Peyer's patch (tissue), 4 donors: ENCODE measurements at regions not wholly inside any gene's neighbourhood (a gene's known extent, or its start where the extent isn't known, plus 50 kb on each side); places are given as distances from the start of the nearest gene placed in this dataset.

Source experiments
- DNase-seq, 3 donors: peaks; one replicate each; pipeline ENCODE4 v3.0.0-alpha.2; 2017 to 2019
- H3K27ac ChIP-seq, 4 donors: fragments of 200-600 bp; sonication (generic); one replicate each; pipeline ENCODE4 v1.5.1; 2016 to 2019
- H3K27me3 ChIP-seq, 2 donors: fragments of 200-600 bp; sonication (generic); one replicate each; pipeline ENCODE4 v1.5.1; 2019
- H3K36me3 ChIP-seq, 3 donors: fragments of 200-600 bp; sonication (generic); one replicate each; pipeline ENCODE4 v1.5.1; 2016 to 2019
- H3K4me1 ChIP-seq, 4 donors: fragments of 200-600 bp; sonication (generic); one replicate each; pipeline ENCODE4 v1.5.1; 2016 to 2019
- H3K4me3 ChIP-seq, 4 donors: fragments of 200-600 bp; sonication (generic); 1 replicate in 3 of 4; 2 replicates in 1 of 4; pipeline ENCODE4 v1.5.1; 2016 to 2019; ENCODE audit warnings: mild to moderate bottlenecking in 1 of 4
- H3K9me3 ChIP-seq, 4 donors: fragments of 200-600 bp; sonication (generic); one replicate each; pipeline ENCODE4 v1.5.1; 2016 to 2019; ENCODE audit warnings: mild to moderate bottlenecking in 1 of 4
- CTCF ChIP-seq, 6 experiments: fragments of 450-650 bp in 4 of 6; fragments of 200-600 bp in 2 of 6; sonication (generic) in 1 of 6; IDR thresholded peaks; one replicate each; pipeline ENCODE4 v1.5.1; 2017 to 2019; ENCODE audit warnings: antibody characterized with exemption in 6 of 6, mild to moderate bottlenecking in 3 of 6, moderate library complexity in 1 of 6
- POLR2A ChIP-seq, 2 donors: fragments of 450-650 bp; IDR thresholded peaks; one replicate each; pipeline ENCODE4 v1.5.1; 2017; ENCODE audit warnings: antibody characterized with exemption in 2 of 2, mild to moderate bottlenecking in 2 of 2, moderate library complexity in 2 of 2

DNA sequence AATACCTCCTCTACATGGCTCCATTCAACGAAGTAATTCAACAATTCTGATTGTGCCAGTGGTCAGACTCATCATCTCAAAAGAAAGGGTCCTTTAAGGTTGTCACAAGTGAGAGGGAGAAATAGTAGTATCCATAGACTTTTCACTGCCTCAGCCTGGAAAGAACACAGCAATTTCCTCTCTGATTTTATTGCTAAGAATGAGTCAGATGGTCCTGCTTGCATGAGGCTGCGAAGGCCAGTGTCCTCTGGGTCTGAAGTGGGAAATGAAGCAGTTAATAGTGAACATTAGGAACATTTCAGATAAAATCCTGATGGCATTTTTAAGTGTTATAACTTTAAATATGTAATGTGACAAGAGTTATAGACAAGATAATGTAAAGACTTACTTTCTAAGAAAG, 979.0 kb downstream of the EFNA5 start:
- no peaks in the 10 kb centered on the region for H3K36me3 ChIP-seq
- H3K4me3 ChIP-seq, result no peak overlapping the region
- TF ChIP-seq CTCF (IDR thresholded peaks at IDR 0.05) (no peak), POLR2A (IDR thresholded peaks at IDR 0.05) (no peak)
- no peaks in the 10 kb centered on the region for H3K4me1 ChIP-seq
- no peak overlapping the region for H3K27ac ChIP-seq
- no peak for DNase-seq
- H3K27me3 ChIP-seq, result no peaks in the 10 kb centered on the region
- H3K9me3 ChIP-seq, result no peaks in the 10 kb centered on the region

- Histone ChIP-seq H3K4me3 (no peak overlapping the region), H3K9me3 (no peaks in the 10 kb centered on the region), H3K27me3 (no peaks in the 10 kb centered on the region), H3K27ac (no peak overlapping the region), H3K4me1 (no peaks in the 10 kb centered on the region), H3K36me3 (no peaks in the 10 kb centered on the region)
- no peak for DNase-seq
- TF ChIP-seq POLR2A (IDR thresholded peaks at IDR 0.05) (no peak), CTCF (IDR thresholded peaks at IDR 0.05) (no peak)
Measured at GRCh38 chr5:106690585-106690984, 980.2 kb downstream of the EFNA5 start.

DNA sequence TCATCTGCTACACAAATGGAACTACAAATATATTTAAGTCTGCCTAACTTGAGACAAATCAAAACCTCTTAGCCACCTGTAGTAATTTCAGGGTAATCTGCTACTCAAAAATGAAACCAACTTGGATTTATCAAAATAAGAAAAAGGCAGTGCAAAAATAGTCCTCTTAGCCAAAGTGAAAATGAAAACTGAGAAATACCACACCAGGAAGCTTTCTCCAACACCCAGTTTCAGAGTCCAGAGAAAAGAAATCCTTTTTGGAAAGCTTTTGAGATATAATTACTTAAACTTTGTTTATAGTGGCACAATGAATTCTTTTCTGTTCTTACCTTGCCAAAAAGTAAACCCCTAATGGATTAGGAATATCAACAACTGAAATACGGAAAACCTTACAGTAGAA, 990.4 kb downstream of the EFNA5 start:
- DNase-seq, result no peak
- TF ChIP-seq POLR2A (IDR thresholded peaks at IDR 0.05), result no peak
- TF ChIP-seq CTCF (IDR thresholded peaks at IDR 0.05), result no peak
- Histone ChIP-seq H3K27me3 (no peaks in the 10 kb centered on the region), H3K4me3 (no peak overlapping the region), H3K4me1 (no peaks in the 10 kb centered on the region), H3K9me3 (no peaks in the 10 kb centered on the region), H3K36me3 (no peaks in the 10 kb centered on the region), H3K27ac (no peak overlapping the region)

- TF ChIP-seq CTCF (IDR thresholded peaks at IDR 0.05) (no peak), POLR2A (IDR thresholded peaks at IDR 0.05) (no peak)
Measured at GRCh38 chr5:106677057-106677456, 993.7 kb downstream of the EFNA5 start.

DNA sequence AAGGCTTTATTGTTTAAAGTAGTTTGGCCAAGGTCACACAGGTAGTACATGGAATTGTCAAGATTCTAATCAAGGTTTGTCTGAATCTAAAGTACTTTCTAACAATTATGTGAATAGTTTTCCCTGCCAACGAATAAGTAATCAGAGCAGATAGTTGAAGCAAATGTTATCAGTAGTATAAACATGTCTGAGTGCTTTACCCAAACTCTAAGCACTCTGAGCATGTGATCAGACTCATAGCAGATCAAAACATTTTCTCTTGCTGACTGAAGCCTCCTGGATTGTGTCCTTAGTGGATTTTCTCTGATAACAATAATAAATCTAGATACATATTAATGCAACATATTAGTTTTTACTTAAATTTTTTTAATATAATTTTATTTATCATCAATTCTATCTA, 995.0 kb downstream of the EFNA5 start:
- Histone ChIP-seq H3K36me3 (no peaks in the 10 kb centered on the region), H3K9me3 (no peaks in the 10 kb centered on the region), H3K27ac (no peak overlapping the region), H3K4me1 (no peaks in the 10 kb centered on the region), H3K4me3 (no peak overlapping the region), H3K27me3 (no peaks in the 10 kb centered on the region)
- no peak for DNase-seq
- no peak for TF ChIP-seq CTCF (IDR thresholded peaks at IDR 0.05)
- no peak for TF ChIP-seq POLR2A (IDR thresholded peaks at IDR 0.05)

More at GRCh38 chr5:106677057-106677456, 993.7 kb downstream of the EFNA5 start:
- H3K4me3 ChIP-seq, result no peak overlapping the region
- H3K36me3 ChIP-seq, result no peaks in the 10 kb centered on the region
- no peak for DNase-seq
- no peaks in the 10 kb centered on the region for H3K9me3 ChIP-seq
- no peak overlapping the region for H3K27ac ChIP-seq
- H3K27me3 ChIP-seq, result no peaks in the 10 kb centered on the region
- no peaks in the 10 kb centered on the region for H3K4me1 ChIP-seq

DNA sequence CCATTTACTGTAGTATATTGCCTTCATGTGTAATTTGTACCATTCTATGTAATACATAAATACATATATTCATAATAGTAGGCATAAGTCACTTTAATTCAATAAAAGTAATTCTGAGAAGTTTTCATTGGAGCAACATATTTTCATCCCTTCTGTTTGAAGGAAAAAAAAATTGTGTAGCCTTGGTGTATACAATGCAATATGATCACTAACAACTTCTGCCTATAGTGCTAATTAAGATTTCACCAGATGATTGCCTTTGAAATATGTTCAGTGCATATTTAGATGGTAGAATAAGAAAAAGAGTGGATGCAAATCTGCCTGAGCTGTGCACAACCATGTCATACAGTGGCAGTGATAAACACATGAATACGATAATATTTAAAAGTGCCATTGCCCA, 996.8 kb downstream of the EFNA5 start:
- Histone ChIP-seq H3K4me1 (no peaks in the 10 kb centered on the region), H3K27me3 (no peaks in the 10 kb centered on the region), H3K27ac (no peak overlapping the region), H3K36me3 (no peaks in the 10 kb centered on the region), H3K4me3 (no peak overlapping the region), H3K9me3 (no peaks in the 10 kb centered on the region)
- TF ChIP-seq POLR2A (IDR thresholded peaks at IDR 0.05), result no peak
- no peak for TF ChIP-seq CTCF (IDR thresholded peaks at IDR 0.05)
- no peak for DNase-seq
